WTC11 (cell line): ENCODE measurements at regions not wholly inside any gene's neighbourhood (a gene's known extent, or its start where the extent isn't known, plus 50 kb on each side); places are given as distances from the start of the nearest gene placed in this dataset.
"Not testable (repeated sequence)": the region's sequence is repeated elsewhere in the genome, so short reads cannot be mapped to it uniquely, and the experiment has no call there.

Experiments used
- ATAC-seq: fragments of 200-7000 bp; cut with Tn5 transposase; 2 replicates; pipeline ENCODE4 v1.10.0; 2021; ENCODE audit warnings: mild to moderate bottlenecking, moderate library complexity
- CTCF ChIA-PET: fragments of 300-600 bp; sonication (Branson Sonifier 250); formaldehyde crosslinking; loops from one replicate; lab custom pipeline; 2021; ENCODE audit warnings: antibody characterized with exemption; lab: Charles Lee
- POLR2A ChIA-PET: fragments of 350-600 bp; sonication (Branson Sonifier 250); formaldehyde crosslinking; loops from one replicate; lab custom pipeline; 2021; ENCODE audit warnings: antibody characterized with exemption; lab: Charles Lee
- DNase-seq: peaks from one replicate; pipeline ENCODE4 v3.0.0; 2021; ENCODE audit warnings: low spot score
- H3K27ac Mint-ChIP-seq: 2 replicates; pipeline ENCODE4 v1.8.0; 2021; ENCODE audit warnings: mixed read lengths
- H3K27me3 Mint-ChIP-seq: 2 replicates; pipeline ENCODE4 v1.8.0; 2021; ENCODE audit warnings: low read depth, mild to moderate bottlenecking, moderate library complexity, mixed read lengths
- H3K36me3 Mint-ChIP-seq: 2 replicates; pipeline ENCODE4 v1.8.0; 2021; ENCODE audit warnings: mixed read lengths
- H3K4me1 Mint-ChIP-seq: 2 replicates; pipeline ENCODE4 v1.8.0; 2022; ENCODE audit warnings: mixed read lengths
- H3K4me3 Mint-ChIP-seq: 2 replicates; pipeline ENCODE4 v1.8.0; 2021; ENCODE audit warnings: mild to moderate bottlenecking, moderate library complexity, mixed read lengths
- H3K9me3 Mint-ChIP-seq: 2 replicates; pipeline ENCODE4 v1.8.0; 2021; ENCODE audit warnings: mixed read lengths
- ATF1 ChIP-seq: sonication (generic); formaldehyde crosslinking; IDR thresholded peaks from 2 replicates; pipeline ENCODE4 v1.8.1; 2023; ENCODE audit warnings: mild to moderate bottlenecking, moderate library complexity, missing genetic modification reagents
- E2F5 ChIP-seq: sonication (generic); formaldehyde crosslinking; IDR thresholded peaks from 2 replicates; pipeline ENCODE4 v1.8.1; 2022; ENCODE audit warnings: mild to moderate bottlenecking, moderate library complexity, missing genetic modification reagents
- HMGA2 ChIP-seq: fragments of 250-450 bp; sonication (Bioruptor Pico); IDR thresholded peaks from 2 replicates; pipeline ENCODE4 v1.4.0; 2021; ENCODE audit warnings: mild to moderate bottlenecking, moderate library complexity
- HMGXB4 ChIP-seq: sonication (generic); formaldehyde crosslinking; IDR thresholded peaks from 2 replicates; pipeline ENCODE4 v1.8.1; 2023; ENCODE audit warnings: mild to moderate bottlenecking, moderate library complexity, missing genetic modification reagents
- IRF2 ChIP-seq: sonication (generic); formaldehyde crosslinking; IDR thresholded peaks from 2 replicates; pipeline ENCODE4 v1.8.0; 2022; ENCODE audit warnings: low read depth, missing genetic modification reagents, borderline replicate concordance
- NR1H2 ChIP-seq: sonication (generic); formaldehyde crosslinking; IDR thresholded peaks from 2 replicates; pipeline ENCODE4 v1.9.0; 2021; ENCODE audit warnings: mild to moderate bottlenecking, moderate library complexity, missing genetic modification reagents
- NR3C1 ChIP-seq: sonication (generic); formaldehyde crosslinking; conservative IDR thresholded peaks from 2 replicates; pipeline ENCODE4 v1.8.1; 2023; ENCODE audit warnings: low read depth, mild to moderate bottlenecking, missing genetic modification reagents
- USF2 ChIP-seq: sonication (generic); formaldehyde crosslinking; IDR thresholded peaks from 2 replicates; pipeline ENCODE4 v1.8.1; 2023; ENCODE audit warnings: mild to moderate bottlenecking, missing genetic modification reagents, moderate library complexity
- ZBTB43 ChIP-seq: sonication (generic); formaldehyde crosslinking; IDR thresholded peaks from 2 replicates; pipeline ENCODE4 v1.8.1; 2023; ENCODE audit warnings: mild to moderate bottlenecking, missing genetic modification reagents
- ZNF317 ChIP-seq: sonication (generic); formaldehyde crosslinking; IDR thresholded peaks from 2 replicates; pipeline ENCODE4 v1.8.1; 2023; ENCODE audit warnings: low read depth, mild to moderate bottlenecking, moderate library complexity, missing genetic modification reagents, borderline replicate concordance

GRCh38 chr6:164942271-164942670, 367.1 kb downstream of the C6orf118 start (continued):
- TF ChIP-seq HMGA2 (no peak), ATF1 (CRISPR knock-in tag) (no peak), E2F5 (no peak), ZBTB43 (CRISPR knock-in tag) (no peak), HMGXB4 (CRISPR knock-in tag) (no peak), NR1H2 (CRISPR knock-in tag) (no peak), USF2 (CRISPR knock-in tag) (no peak)
- TF ChIP-seq, all 79 proteins: peak for 0

- H3K4me3 Mint-ChIP-seq, H3K36me3 Mint-ChIP-seq, H3K27me3 Mint-ChIP-seq, POLR2A ChIA-PET, ATAC-seq, H3K27ac Mint-ChIP-seq, CTCF ChIA-PET, DNase-seq, H3K4me1 Mint-ChIP-seq: not testable (repeated sequence)
- H3K9me3 Mint-ChIP-seq, result peaks cover 13% of the 10 kb centered on the region
These were observed 376.1 kb downstream of the C6orf118 start for GRCh38 chr6:164933238-164933794.

GRCh38 chr6:164929408-164929977, 379.9 kb downstream of the C6orf118 start:
- H3K4me1 Mint-ChIP-seq, result no peaks in the 10 kb centered on the region
- no peak overlapping the region for H3K4me3 Mint-ChIP-seq
- peaks cover 8% of the 10 kb centered on the region for H3K36me3 Mint-ChIP-seq
- ATAC-seq, result no peak
- POLR2A ChIA-PET, result interaction anchor here (0.5 kb wide), 1 partner anchor 1509 kb away, joined by 6 read pairs; no protein-coding TSS in a partner anchor
- H3K9me3 Mint-ChIP-seq, result peaks cover 13% of the 10 kb centered on the region
- H3K27me3 Mint-ChIP-seq, result no peaks in the 10 kb centered on the region
- H3K27ac Mint-ChIP-seq, result no peak overlapping the region
- CTCF ChIA-PET, result no interaction called here
- no peak for TF ChIP-seq NR3C1 (CRISPR knock-in tag)
- no peak for TF ChIP-seq IRF2 (CRISPR knock-in tag)
- TF ChIP-seq, all 79 proteins: peak for 0
- DNase-seq, result no peak

- no peaks in the 10 kb centered on the region for H3K27me3 Mint-ChIP-seq
- peaks cover 8% of the 10 kb centered on the region for H3K36me3 Mint-ChIP-seq
- CTCF ChIA-PET, result interaction anchor here (0.9 to 1.9 kb wide), 2 partner anchors 121 to 303 kb away, joined by 3 to 5 read pairs; no protein-coding TSS in a partner anchor
These were observed 380.5 kb downstream of the C6orf118 start for GRCh38 chr6:164928728-164929407.

More at GRCh38 chr6:164928728-164929407, 380.5 kb downstream of the C6orf118 start:
- H3K4me1 Mint-ChIP-seq, result no peaks in the 10 kb centered on the region
- POLR2A ChIA-PET, result interaction anchor here (0.5 kb wide), 1 partner anchor 1509 kb away, joined by 6 read pairs; no protein-coding TSS in a partner anchor
- no peak overlapping the region for H3K4me3 Mint-ChIP-seq
- no peak overlapping the region for H3K27ac Mint-ChIP-seq
- TF ChIP-seq ZNF317 (CRISPR knock-in tag), result no peak
- TF ChIP-seq HMGA2, result peak; percentile 90
- TF ChIP-seq, all 79 proteins: peak for 1
- DNase-seq (no peak), ATAC-seq (no peak)
- peaks cover 13% of the 10 kb centered on the region for H3K9me3 Mint-ChIP-seq
